Fibroblast of skin of right biceps (primary cell): ENCODE measurements at regions not wholly inside any gene's neighbourhood (a gene's known extent, or its start where the extent isn't known, plus 50 kb on each side); places are given as distances from the start of the nearest gene placed in this dataset.

ENCODE experiments used
- DNase-seq: peaks from one replicate; pipeline ENCODE4 v3.0.0-alpha.2; 2013

DNA sequence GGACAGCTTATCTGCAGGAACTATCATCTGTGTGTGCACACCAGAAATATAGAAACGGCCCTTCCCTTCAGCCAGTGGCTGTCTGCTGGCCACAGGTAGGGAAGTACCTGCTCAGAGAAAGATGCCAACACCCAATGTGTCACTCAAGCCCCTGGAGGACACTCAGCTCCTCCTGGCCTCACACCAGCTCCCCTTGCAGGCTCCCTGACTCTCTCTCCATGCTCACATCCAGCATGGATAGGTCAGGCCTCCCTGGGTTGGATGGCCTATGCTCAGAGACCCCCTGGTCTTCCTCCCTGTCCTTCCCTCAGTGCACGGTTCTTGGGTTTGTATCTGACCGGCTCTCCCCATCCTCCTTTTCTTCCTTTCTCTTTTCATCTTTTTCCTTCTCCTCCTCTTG lies 202.1 kb downstream of the BCL11B start:
- no peak for DNase-seq

DNA sequence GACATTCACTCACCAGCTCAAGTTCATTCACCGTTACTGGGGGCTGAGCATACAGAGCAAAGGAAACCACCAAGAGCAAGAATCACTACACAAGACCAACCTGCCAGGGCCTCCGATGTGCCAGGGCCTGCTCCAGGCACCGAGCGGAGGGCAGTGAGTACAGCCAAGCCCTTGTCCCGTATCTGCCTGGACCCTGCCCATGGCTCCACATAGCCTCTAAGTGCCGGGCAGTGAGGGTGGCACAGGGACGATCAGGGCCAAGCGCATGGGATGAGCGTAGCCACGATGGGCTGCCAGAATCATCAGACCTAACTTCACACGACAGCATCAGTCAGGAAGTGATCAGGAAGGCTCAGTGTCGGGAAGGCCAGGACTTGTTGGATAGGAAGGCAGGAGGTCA lies 199.6 kb downstream of the BCL11B start:
- DNase-seq, result no peak

DNA sequence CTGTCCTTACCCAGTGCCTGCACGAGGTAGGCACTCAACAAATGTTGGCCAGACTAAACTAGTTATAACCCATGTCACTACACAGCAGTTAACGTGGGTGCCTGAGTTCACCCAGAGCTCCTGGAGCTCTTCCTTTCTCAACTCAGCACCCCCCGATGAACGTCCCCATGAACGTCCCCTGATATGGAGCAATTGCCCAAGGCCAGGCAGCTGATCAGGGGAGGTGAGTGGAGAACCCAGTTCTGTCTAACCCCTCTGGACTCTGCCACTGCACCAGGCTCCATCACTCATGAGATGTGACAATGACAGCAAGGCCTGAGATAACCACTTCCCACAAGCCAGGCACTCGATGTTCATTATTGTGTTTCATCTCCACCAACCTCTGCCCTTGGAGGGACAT lies 199.0 kb downstream of the BCL11B start:
- no peak for DNase-seq

DNA sequence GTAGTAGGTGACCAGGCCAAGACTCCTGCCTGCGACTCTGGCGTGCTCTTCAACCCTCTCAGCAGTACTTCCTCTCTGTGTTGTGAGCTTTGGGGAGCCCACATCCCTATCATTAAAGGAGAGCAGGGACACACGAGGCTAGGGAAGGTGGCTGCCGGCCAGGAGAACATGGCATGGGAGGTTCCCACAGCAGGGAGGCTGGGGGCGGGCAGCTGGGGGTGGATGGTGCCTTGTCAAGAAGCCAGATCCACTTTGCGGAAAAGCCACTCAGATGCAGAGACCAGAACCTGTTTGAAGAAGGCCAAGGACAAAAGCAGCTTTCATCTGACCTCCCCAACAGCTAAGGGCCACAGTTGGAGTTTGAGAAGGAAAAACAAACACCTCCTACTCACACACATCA lies 198.6 kb downstream of the BCL11B start:
- DNase-seq, result no peak

DNA sequence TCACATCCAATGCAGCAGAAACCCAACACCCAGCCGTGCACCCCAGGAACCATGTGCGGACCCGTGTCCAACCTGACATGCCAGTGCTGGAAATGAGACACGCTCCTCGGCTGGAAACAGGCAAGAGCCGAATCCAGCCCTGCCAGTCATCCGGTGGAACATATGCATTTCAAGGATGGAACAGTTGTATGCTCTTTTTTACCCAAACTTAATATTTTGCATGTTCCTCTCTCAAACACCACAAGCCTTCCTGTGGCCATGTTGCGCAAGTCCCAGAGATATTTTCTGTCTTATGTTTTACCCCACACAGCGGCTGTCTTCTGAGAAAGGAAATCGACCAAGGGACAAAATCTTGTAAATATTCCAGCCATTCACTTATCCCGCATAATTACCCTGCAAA lies 196.9 kb downstream of the BCL11B start:
- peak; percentile 9 for DNase-seq

DNA sequence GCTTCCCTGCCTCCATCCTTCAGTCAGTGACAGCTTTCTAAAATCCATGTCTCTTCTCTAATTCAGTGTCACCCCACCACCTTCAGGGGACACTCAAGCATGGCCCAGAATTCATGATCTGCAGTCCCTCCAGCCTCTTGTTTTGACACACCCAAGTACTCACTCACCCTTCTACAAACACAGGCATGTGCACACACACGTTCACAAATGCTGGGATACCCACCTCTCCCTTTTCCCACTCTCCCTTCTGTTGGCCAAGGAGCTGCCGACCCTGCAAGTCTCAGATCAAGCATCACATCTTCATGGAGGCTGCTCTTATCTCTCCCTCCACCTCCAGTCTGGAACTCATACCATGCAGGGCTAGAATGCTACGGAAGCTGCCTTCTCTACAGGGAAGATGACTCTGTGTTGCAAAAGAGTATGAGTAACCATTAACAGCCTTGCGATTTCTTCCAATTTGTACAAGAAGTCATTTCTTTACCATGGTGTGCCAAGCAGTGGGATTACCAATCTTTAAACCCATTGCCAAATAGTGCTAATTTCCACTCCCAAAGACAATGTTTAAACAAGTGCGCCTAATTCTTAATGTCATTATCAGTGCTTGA lies 196.1 kb downstream of the BCL11B start:
- DNase-seq, result no peak

DNA sequence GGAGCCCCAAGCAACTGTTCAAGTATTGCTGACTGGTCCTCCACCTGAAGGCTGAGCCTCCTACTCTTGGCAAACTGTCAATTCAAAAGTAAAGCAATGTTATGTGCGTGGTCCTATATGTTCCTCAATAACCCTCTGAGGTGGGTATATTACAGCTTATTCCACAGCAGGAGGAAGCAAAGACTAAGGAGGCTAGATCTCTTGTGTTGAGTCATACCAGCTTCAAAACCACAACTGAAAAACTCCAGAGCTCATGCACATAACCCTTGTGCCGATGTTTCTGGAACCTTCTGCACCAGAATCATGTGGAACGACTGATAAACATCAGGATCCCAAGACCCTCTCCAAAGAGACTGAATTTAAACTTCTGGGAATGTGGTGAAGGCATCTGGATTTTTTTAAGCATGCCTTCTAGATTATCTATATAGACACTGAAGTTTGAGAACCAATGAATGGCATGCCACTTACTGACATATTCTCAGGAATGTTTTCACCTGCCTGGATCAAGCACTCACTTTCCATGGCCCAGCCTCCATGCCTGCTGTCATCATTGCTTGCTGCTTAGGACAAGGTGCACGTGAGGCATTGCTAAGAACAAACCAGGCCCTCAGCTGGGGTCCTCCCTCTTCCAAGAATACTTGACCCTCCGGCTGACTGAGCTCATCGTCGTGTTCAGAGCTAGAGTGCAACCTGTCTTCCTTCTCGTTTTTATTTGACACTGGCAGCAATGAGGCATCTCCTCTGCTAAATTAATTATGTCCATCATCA lies 194.7 kb downstream of the BCL11B start:
- peak; percentile 34 for DNase-seq

DNA sequence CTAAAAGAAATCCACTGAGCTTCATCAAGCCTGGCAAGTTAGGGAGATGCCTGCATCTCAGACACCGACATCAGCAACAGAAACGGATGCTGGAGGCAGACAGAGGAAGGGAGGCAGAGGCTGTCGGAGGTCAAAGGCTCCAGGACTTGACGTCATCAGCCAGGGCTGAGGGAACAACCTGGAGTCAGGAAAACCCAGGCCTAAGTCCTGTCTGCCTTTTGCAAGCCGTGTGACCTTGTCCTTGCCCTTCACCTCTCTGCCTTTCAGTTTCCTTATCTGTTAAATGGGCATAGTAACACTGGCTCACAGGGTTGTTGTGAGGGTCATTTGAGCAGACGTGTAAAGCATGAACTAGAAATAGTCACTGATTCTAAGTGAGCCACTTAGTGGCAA lies 194.2 kb downstream of the BCL11B start:
- no peak for DNase-seq

DNA sequence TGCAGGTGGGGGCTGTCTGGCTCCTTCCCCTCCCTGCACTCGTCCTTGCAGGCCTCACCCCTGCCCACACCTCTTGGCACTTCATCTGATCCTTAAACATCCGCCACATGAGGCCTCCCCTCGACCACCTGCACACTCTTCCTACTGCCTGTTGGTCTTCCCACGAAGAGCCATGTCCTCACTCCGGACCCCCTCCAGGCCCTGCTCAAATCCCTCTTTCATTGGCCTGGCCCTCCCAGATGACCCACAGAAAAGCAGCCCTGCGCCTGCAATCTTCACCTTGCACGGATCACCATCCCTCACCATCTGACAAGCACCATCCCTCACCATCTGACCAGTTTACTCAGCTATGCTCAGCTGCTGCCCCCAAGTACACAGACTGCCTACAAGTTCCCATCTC lies 193.6 kb downstream of the BCL11B start:
- no peak for DNase-seq

DNA sequence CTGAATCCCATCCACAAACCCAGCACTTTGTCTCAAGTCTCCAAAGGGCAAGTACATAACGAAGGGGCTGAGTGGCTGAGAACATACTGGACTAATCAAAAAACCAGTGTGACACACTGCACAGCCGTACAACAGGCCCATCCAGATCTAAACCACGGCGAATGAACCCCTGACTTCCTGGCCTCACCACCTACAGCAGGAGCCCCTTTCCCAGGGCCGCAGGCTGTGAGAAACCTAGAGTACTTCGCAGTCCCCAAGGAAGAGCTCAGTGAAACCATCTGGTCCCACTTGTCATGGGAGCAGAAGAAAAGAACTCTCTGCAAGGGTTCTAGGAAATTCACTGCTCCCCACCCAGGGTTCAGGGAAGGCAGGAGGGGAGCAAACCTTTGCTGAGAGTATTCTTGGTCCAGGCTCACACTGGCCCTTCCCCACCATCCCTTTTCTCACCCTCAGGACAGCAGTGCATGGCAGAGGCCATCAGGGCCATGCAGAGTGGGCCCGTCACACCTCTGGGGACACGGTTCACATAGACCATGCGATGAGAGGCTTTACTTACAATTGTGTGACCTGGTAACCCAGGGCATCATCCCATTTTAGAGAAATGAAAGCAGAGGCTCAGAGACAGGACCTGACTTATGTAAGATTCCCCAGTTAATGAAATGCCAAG lies 192.8 kb downstream of the BCL11B start:
- DNase-seq, result no peak

DNA sequence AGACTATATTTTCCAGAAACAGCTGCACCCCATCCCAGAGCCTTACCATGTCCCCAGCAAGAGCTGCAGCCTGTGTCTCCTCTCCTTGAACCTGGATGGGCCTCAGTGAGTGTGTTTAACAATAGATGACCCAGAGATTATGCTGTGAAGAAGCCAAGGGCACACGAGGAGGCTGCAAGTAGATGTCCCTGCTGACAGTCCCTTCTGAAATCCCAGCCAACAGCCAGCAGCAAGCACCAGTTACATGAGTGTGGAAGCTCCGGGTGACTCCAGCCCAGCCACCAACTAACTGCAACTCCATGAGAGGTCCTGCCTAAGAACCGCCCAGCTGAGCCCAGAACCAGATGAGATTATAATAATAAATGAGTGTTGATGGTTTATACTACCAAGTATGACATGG lies 191.7 kb downstream of the BCL11B start:
- no peak for DNase-seq

DNA sequence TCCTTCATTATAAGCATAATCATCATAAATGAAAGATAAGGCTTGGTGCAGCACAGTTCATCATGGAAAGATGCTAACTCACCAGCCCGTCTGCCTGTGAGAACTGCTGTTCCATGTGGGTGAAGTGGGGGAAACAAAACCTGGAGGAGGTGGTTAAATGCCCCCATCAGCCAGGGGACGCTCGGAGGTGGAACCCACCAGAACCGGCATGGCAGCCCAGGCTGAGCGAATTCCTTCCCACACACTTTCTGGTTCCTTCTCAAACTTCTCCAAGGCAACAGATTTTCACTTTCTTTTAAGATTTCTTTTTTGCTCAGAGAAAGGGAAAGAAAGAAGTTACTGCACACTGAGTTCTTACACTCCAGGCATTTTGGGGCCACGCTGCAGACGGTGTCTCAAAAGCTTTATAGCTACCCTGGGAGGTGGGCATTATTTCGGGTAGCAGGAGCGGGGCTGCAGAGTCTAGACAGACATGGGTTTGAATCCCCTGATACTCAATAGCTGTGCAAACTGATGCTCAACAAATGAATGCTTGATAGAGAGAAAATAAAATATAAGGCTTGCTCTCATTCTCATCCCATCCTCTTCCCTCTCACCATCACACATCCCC lies 190.7 kb downstream of the BCL11B start:
- no peak for DNase-seq

DNA sequence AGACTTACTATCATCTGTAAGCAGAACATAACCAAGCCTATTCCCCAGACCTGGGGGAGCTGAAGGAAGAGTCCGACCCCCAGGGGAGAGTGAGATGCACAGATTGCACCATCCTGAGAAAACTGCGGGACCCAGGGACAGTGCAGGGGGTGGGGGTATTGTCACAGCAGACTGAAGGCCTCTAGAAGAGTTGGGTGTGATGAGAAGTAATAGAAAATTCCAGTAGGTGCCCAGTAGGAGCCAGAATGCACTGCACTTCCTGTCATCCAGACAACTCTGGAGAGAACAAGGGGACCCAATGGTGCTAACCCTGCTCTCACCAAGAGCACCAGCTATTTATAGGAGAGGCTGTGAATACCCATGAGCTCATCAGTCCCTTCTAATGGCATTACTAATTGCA lies 190.1 kb downstream of the BCL11B start:
- DNase-seq, result no peak

DNA sequence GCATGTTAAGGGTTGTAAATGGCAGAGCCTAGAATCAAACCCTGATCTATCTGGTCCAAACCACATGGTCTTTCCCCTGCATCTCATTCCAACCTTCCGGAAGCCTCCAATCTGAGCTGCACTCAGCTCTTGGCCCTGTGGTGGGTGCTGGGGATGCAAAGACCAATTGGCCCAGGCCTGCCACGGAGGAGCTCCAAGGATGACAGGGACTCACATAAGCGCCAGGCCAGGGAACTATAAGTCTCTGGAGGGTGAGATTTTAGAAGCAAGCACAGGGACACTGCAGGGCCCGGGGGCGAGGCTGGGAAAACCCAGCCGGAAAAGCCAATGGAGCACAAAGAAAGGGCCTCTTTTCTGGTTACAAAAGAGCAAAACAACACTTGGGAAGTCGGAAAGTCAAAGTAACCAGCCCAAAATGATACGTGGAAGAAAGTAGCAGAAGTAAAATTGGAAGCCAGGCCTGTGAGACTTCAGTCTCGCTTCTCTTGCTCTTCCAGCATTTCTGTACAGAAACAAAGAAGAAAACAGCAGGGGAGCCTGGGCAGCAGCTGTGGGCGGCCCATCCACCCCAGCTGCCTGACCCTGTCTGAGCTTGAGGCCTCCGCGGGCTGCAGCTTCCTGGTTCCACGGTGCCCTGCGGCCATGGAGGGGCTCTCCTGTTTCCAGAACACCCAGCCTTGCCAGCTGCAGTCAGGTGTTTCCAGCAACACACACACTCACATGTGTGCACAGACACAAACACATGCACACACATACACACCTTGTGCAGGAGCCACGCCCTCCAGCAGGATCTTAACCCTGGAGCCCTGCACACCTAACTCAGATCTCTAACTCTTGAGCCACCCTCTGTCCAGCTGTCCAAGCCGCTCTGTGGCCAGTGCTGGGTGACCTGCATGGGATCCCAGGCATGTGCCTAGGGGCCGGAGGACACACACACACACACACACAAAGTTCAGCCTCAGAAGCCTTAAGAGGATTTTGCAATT lies 178.2 kb downstream of the BCL11B start:
- no peak for DNase-seq

DNA sequence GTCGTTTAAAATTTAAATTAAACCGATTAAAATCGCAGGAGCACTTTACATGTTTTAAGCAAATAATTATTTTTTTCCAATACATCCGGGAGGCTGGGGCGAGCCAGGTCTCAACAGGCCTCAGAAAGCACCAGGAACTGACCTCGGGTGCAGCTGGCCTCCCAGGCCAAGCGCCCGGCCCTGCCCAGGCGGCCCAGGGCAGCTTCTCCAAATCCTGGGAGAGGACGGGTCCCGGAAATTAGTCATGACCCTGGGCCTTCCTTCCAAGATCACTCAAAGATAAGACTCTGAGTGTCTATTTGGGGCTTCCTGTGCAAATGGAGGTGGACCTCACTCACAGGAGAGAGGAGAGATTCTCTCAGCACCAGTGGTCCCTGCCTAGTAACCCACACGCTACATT lies 177.1 kb downstream of the BCL11B start:
- DNase-seq, result no peak

DNA sequence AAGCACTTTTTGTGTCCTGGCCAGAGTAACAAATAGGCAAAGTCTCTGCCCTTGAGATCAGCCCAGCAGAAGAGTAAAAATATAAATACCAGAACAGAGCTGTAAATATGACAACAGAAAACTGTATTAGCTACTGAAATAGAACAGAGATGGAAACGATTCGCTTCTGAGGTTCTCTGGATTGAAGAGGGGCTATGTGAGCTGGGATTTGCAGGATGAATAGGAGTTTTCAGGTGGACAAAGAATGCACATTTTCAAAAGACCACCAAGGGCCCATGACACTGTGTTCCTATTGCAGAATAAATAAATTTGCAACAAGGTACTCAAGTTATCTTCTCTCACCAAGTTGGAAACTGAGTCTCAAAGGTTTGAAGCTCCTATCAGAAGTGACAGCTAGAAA lies 176.6 kb downstream of the BCL11B start:
- DNase-seq, result no peak

DNA sequence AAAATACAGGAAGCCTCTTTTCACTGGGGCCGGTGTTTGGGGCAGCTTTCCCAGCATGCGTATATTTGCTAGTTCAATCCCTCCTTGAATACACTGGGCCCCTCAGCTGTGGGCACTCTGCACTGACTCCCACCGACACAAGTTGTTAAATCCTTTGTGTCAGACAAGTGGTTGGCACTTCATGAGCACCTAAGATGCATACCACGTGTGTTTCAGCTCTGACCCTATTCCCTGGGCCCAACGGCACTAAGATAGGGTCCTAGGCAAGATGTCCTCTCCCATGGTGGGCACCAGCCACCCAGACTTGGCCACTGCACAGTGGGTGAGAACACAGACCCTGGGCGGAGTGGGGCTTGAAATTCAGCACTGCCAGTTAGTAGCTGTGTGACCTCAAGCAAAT lies 173.8 kb downstream of the BCL11B start:
- DNase-seq, result no peak

DNA sequence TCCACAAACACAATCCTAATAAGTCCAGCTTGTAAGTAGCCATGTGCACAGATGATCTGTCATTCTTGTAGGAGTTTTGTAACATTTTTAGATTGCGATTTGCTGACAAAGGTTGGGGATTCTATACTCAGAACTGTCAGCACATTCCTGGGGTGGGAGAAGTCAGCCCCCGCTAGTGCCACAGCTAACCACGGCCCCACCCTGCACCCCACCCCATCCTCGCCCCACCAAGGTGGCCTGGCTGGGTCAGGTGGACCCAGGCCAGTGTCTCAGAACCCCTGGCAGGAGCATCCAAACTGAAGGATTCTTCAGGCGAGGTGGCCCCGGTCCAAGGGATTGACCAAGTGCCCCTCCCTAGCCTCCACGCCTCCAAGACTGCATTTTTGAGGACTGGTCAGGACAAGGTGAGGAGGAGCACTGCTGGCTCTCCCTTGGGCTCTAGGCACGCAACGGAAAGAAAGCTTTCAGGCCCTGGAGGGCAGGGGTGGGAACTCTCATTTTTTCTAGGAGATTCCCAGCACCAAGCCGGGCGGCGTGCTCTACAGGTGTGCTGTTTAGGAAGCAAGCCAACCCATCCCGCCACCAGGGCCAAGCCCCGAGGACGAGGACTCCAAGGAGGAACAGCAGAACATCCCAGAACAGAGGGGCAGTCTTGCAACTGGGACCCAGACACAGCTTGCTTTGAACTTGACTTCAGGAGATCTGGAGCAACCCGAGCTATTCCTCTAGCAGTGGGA lies 172.8 kb downstream of the BCL11B start:
- DNase-seq, result no peak

DNA sequence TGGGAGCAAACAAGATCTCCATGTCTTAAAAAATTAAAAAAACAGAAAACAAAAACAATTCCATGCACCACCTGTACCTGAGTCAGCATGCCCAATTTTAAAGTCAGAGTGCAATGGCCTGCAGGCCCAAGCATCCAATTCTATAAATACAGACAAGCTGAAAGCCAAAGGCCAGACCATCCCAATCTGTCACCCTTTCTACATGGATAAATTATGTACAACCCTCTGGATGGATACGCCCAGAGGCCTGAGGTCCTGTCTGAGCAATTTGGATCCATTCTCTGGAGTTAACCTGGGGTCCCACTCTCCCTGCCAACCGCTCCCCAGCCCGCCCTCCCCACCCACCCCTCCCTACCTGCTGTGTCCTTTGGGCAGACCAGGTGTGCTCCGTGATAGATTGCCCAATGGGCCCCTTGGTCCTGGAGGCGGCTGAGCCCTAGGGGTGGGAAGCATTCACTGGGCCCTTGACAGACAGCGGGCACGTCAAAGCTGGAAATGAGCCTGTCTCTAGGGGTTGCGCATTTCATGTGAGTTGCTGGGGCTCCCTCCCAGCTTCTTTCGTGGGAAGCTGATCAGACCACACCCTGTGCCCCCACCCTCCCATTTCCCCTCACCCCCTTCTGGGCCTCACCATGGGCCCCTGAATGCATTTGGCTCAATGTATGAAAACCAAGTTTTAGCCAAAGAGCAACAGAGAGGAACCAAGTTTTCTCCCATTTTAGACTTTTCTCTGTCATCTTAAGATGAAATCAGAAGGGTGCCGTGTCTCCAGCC lies 171.3 kb downstream of the BCL11B start:
- no peak for DNase-seq

DNA sequence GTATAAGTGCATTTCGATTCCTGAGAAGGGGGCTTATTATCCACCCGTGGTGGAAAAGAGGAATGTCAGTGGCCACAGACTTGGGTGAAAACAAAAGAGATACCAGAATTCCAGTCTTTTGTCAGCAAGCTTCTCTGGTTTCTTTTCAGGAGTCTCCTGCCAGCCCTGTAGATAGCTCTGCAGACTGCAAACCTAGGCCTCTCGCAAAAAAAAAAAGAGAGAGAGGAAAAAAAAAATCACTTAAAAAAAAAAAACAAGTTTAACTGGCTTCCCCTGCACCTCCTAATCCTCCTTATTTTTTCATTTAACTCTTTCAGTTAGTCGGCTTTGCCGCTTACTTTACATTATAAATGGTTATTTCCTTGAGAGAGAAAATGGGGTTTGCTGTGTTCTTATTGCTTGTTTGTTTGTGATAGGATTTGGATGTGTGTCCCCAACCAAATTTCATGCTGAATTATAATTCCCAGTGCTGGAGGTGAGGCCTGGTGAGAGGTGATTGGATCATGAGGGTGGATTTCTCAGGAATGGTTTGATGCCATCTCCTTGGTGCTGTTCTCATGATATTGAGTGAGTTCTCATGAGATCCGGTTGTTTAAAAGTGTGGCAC lies 170.0 kb downstream of the BCL11B start:
- DNase-seq, result no peak
